ENCODE measurements at regions not wholly inside any gene's neighbourhood (a gene's known extent, or its start where the extent isn't known, plus 50 kb on each side); places are given as distances from the start of the nearest gene placed in this dataset.

- H4K20me1 ChIP-seq (ENCODE audit: control insufficient read depth, extremely low read depth, insufficient read depth, low read length), result no peaks in the 10 kb centered on the region
- H3K9me3 ChIP-seq (ENCODE audit: control insufficient read depth, low read depth, low read length), result no peaks in the 10 kb centered on the region
- H3K9ac ChIP-seq (ENCODE audit: control insufficient read depth, extremely low read depth, insufficient read depth, low read length), result no peak overlapping the region
- H2AFZ ChIP-seq (ENCODE audit: control insufficient read depth, low read length), result no peak overlapping the region
- H3K36me3 ChIP-seq (ENCODE audit: control insufficient read depth in 2 of 2, extremely low read depth in 1 of 2, insufficient read depth in 2 of 2, low read length in 2 of 2), result no peaks in the 10 kb centered on the region
- H3K4me3 ChIP-seq (ENCODE audit: control insufficient read depth in 2 of 3, extremely low read depth in 1 of 3, insufficient read depth in 2 of 3, low read depth in 1 of 3, low read length in 3 of 3), result no peak overlapping the region
- dilution Hi-C loops (cut with MboI; ENCODE audit: extremely low pct_ligation_motif_present, low sequenced_read_pairs), result no loop called here
- no peaks in the 10 kb centered on the region for H3K4me1 ChIP-seq (ENCODE audit: control insufficient read depth, extremely low read depth, insufficient read depth, low read length)
- H3K4me2 ChIP-seq (ENCODE audit: control insufficient read depth, extremely low read depth, insufficient read depth, low read depth, low read length), result no peak overlapping the region
- H3K79me2 ChIP-seq (ENCODE audit: control insufficient read depth, insufficient read depth, low read length), result no peaks in the 10 kb centered on the region
- H3K27ac ChIP-seq (ENCODE audit: control insufficient read depth, insufficient read depth, low read length), result no peak overlapping the region
- no peaks in the 10 kb centered on the region for H3K9me1 ChIP-seq (ENCODE audit: control insufficient read depth, extremely low read depth, insufficient read depth, low read length)
- DNase-seq (ENCODE audit: low read depth, low spot score) (no peak), FAIRE-seq (no peak)
- TF ChIP-seq CTCF (optimal IDR thresholded peaks at IDR 0.05 in 1 of 3, IDR thresholded peaks at IDR 0.05 in 1 of 3, conservative IDR thresholded peaks at IDR 0.05 in 1 of 3; ENCODE audit: extremely low read depth in 1 of 3, insufficient read depth in 2 of 3, low read length in 3 of 3), result no peak
- no peak for TF ChIP-seq EZH2 (IDR thresholded peaks at IDR 0.05; ENCODE audit: low read length)
- H3K27me3 ChIP-seq (ENCODE audit: control insufficient read depth, extremely low read depth, insufficient read depth, low read length), result no peaks in the 10 kb centered on the region
These were observed 220.1 kb upstream of the PROX1 start for GRCh38 chr1:213767683-213768082.

- Histone ChIP-seq H3K9me3 (ENCODE audit: control insufficient read depth, low read depth, low read length) (no peaks in the 10 kb centered on the region), H2AFZ (ENCODE audit: control insufficient read depth, low read length) (no peak overlapping the region), H3K27me3 (ENCODE audit: control insufficient read depth, extremely low read depth, insufficient read depth, low read length) (no peaks in the 10 kb centered on the region), H3K79me2 (ENCODE audit: control insufficient read depth, insufficient read depth, low read length) (no peaks in the 10 kb centered on the region), H3K4me1 (ENCODE audit: control insufficient read depth, extremely low read depth, insufficient read depth, low read length) (no peaks in the 10 kb centered on the region), H3K9ac (ENCODE audit: control insufficient read depth, extremely low read depth, insufficient read depth, low read length) (no peak overlapping the region), H3K9me1 (ENCODE audit: control insufficient read depth, extremely low read depth, insufficient read depth, low read length) (no peaks in the 10 kb centered on the region), H3K36me3 (ENCODE audit: control insufficient read depth in 2 of 2, extremely low read depth in 1 of 2, insufficient read depth in 2 of 2, low read length in 2 of 2) (no peaks in the 10 kb centered on the region), H3K4me2 (ENCODE audit: control insufficient read depth, extremely low read depth, insufficient read depth, low read depth, low read length) (no peak overlapping the region), H3K4me3 (ENCODE audit: control insufficient read depth in 2 of 3, extremely low read depth in 1 of 3, insufficient read depth in 2 of 3, low read depth in 1 of 3, low read length in 3 of 3) (no peak overlapping the region), H4K20me1 (ENCODE audit: control insufficient read depth, extremely low read depth, insufficient read depth, low read length) (no peaks in the 10 kb centered on the region), H3K27ac (ENCODE audit: control insufficient read depth, insufficient read depth, low read length) (no peak overlapping the region)
- dilution Hi-C loops (cut with MboI; ENCODE audit: extremely low pct_ligation_motif_present, low sequenced_read_pairs), result no loop called here
- TF ChIP-seq EZH2 (IDR thresholded peaks at IDR 0.05; ENCODE audit: low read length) (no peak), CTCF (optimal IDR thresholded peaks at IDR 0.05 in 1 of 3, IDR thresholded peaks at IDR 0.05 in 1 of 3, conservative IDR thresholded peaks at IDR 0.05 in 1 of 3; ENCODE audit: extremely low read depth in 1 of 3, insufficient read depth in 2 of 3, low read length in 3 of 3) (no peak)
- DNase-seq (ENCODE audit: low read depth, low spot score) (no peak), FAIRE-seq (no peak)
These were observed 215.4 kb upstream of the PROX1 start for GRCh38 chr1:213772128-213773063.
